Right lobe of liver (tissue), 4 donors: ENCODE measurements at regions not wholly inside any gene's neighbourhood (a gene's known extent, or its start where the extent isn't known, plus 50 kb on each side); places are given as distances from the start of the nearest gene placed in this dataset.

ENCODE experiments used
- CTCF ChIP-seq, 4 donors: fragments of 200-600 bp in 3 of 4; fragments of 450-650 bp in 1 of 4; IDR thresholded peaks; one replicate each; pipeline versions ENCODE4 v1.5.1 to v1.8.0; 2016 to 2022; ENCODE audit warnings: antibody characterized with exemption in 4 of 4, mild to moderate bottlenecking in 2 of 4
- POLR2A ChIP-seq: fragments of 450-650 bp; IDR thresholded peaks from one replicate; pipeline ENCODE4 v1.6.1; 2017; ENCODE audit warnings: antibody characterized with exemption, mild to moderate bottlenecking
- donor health status: DM: no; HTN: no; CAD: no.
- donor health status: DM: no; HTN: no; CAD: no.
- donor health status: DM: no; HTN: yes; CAD: no.

GRCh38 chr1:238129677-238130076, 239.0 kb upstream of the ZP4 start:
- TF ChIP-seq CTCF (IDR thresholded peaks at IDR 0.05) (no peak), POLR2A (no peak)
